A673 (cell line): ENCODE measurements at regions not wholly inside any gene's neighbourhood (a gene's known extent, or its start where the extent isn't known, plus 50 kb on each side); places are given as distances from the start of the nearest gene placed in this dataset.

ENCODE experiments used
- EZH2 ChIP-seq: fragments of 200-600 bp; sonication (generic); IDR thresholded peaks from 2 replicates; pipeline ENCODE4 v1.6.1; 2017; ENCODE audit warnings: borderline replicate concordance, low read depth, mild to moderate bottlenecking, mixed read lengths, antibody characterized with exemption, low read length; ENCODE audit not compliant: poor library complexity, severe bottlenecking
- TF ChIP-seq, protein P1 (sequence below): fragments of 300-800, 200-600 bp; sonication (generic); conservative IDR thresholded peaks from 2 replicates; pipeline ENCODE4 v1.5.1; 2017; ENCODE audit warnings: low read depth, mild to moderate bottlenecking, antibody characterized with exemption, low read length, moderate library complexity, mixed read lengths

- TF ChIP-seq EZH2: no peak
- TF ChIP-seq, protein P1, sequence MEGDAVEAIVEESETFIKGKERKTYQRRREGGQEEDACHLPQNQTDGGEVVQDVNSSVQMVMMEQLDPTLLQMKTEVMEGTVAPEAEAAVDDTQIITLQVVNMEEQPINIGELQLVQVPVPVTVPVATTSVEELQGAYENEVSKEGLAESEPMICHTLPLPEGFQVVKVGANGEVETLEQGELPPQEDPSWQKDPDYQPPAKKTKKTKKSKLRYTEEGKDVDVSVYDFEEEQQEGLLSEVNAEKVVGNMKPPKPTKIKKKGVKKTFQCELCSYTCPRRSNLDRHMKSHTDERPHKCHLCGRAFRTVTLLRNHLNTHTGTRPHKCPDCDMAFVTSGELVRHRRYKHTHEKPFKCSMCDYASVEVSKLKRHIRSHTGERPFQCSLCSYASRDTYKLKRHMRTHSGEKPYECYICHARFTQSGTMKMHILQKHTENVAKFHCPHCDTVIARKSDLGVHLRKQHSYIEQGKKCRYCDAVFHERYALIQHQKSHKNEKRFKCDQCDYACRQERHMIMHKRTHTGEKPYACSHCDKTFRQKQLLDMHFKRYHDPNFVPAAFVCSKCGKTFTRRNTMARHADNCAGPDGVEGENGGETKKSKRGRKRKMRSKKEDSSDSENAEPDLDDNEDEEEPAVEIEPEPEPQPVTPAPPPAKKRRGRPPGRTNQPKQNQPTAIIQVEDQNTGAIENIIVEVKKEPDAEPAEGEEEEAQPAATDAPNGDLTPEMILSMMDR: no peak
Observed at GRCh38 chr6:104421650-104422049, 438.1 kb downstream of the HACE1 start.
